Peyer's patch (tissue), 4 donors: ENCODE measurements at regions not wholly inside any gene's neighbourhood (a gene's known extent, or its start where the extent isn't known, plus 50 kb on each side); places are given as distances from the start of the nearest gene placed in this dataset.

Experiments
- DNase-seq, 3 donors: peaks; one replicate each; pipeline ENCODE4 v3.0.0-alpha.2; 2017 to 2019
- H3K27ac ChIP-seq, 4 donors: fragments of 200-600 bp; sonication (generic); one replicate each; pipeline ENCODE4 v1.5.1; 2016 to 2019
- H3K27me3 ChIP-seq, 2 donors: fragments of 200-600 bp; sonication (generic); one replicate each; pipeline ENCODE4 v1.5.1; 2019
- H3K36me3 ChIP-seq, 3 donors: fragments of 200-600 bp; sonication (generic); one replicate each; pipeline ENCODE4 v1.5.1; 2016 to 2019
- H3K4me1 ChIP-seq, 4 donors: fragments of 200-600 bp; sonication (generic); one replicate each; pipeline ENCODE4 v1.5.1; 2016 to 2019
- H3K4me3 ChIP-seq, 4 donors: fragments of 200-600 bp; sonication (generic); 1 replicate in 3 of 4; 2 replicates in 1 of 4; pipeline ENCODE4 v1.5.1; 2016 to 2019; ENCODE audit warnings: mild to moderate bottlenecking in 1 of 4
- H3K9me3 ChIP-seq, 4 donors: fragments of 200-600 bp; sonication (generic); one replicate each; pipeline ENCODE4 v1.5.1; 2016 to 2019; ENCODE audit warnings: mild to moderate bottlenecking in 1 of 4
- CTCF ChIP-seq, 6 experiments: fragments of 450-650 bp in 4 of 6; fragments of 200-600 bp in 2 of 6; sonication (generic) in 1 of 6; IDR thresholded peaks; one replicate each; pipeline ENCODE4 v1.5.1; 2017 to 2019; ENCODE audit warnings: antibody characterized with exemption in 6 of 6, mild to moderate bottlenecking in 3 of 6, moderate library complexity in 1 of 6
- POLR2A ChIP-seq, 2 donors: fragments of 450-650 bp; IDR thresholded peaks; one replicate each; pipeline ENCODE4 v1.5.1; 2017; ENCODE audit warnings: antibody characterized with exemption in 2 of 2, mild to moderate bottlenecking in 2 of 2, moderate library complexity in 2 of 2

- no peaks in the 10 kb centered on the region for H3K9me3 ChIP-seq
- H3K4me1 ChIP-seq = peaks cover 0 to 18% (median 0%) of the 10 kb centered on the region in 4 donors
- DNase-seq = peak in 1 of 3 donors; percentile 46
- H3K4me3 ChIP-seq = no peak overlapping the region
- TF ChIP-seq POLR2A (IDR thresholded peaks at IDR 0.05) = no peak
- no peak for TF ChIP-seq CTCF (IDR thresholded peaks at IDR 0.05)
- no peaks in the 10 kb centered on the region for H3K36me3 ChIP-seq
- H3K27ac ChIP-seq = peak overlapping the region in 3 of 4 donors; percentile 32 to 89 (median 73)
- no peaks in the 10 kb centered on the region for H3K27me3 ChIP-seq
Observed at GRCh38 chr1:25167269-25168192, 64.8 kb downstream of the SYF2 start.

GRCh38 chr1:25166847-25167246 lies 65.5 kb downstream of the SYF2 start:
- no peak for DNase-seq
- Histone ChIP-seq H3K36me3 (no peaks in the 10 kb centered on the region), H3K4me3 (no peak overlapping the region), H3K27me3 (no peaks in the 10 kb centered on the region), H3K9me3 (no peaks in the 10 kb centered on the region), H3K4me1 (peaks cover 0 to 18% (median 0%) of the 10 kb centered on the region in 4 donors), H3K27ac (peak overlapping the region in 2 of 4 donors; percentile 73 to 89)
- TF ChIP-seq CTCF (IDR thresholded peaks at IDR 0.05) (no peak), POLR2A (IDR thresholded peaks at IDR 0.05) (no peak)

- H3K36me3 ChIP-seq = no peaks in the 10 kb centered on the region
- H3K4me1 ChIP-seq = peaks cover 0 to 18% (median 0%) of the 10 kb centered on the region in 4 donors
- H3K9me3 ChIP-seq = no peaks in the 10 kb centered on the region
- H3K4me3 ChIP-seq = no peak overlapping the region
- H3K27me3 ChIP-seq = no peaks in the 10 kb centered on the region
- H3K27ac ChIP-seq = no peak overlapping the region
- DNase-seq = peak in 1 of 3 donors; percentile 30
- no peak for TF ChIP-seq POLR2A (IDR thresholded peaks at IDR 0.05)
- no peak for TF ChIP-seq CTCF (IDR thresholded peaks at IDR 0.05)
Observed at GRCh38 chr1:25163986-25164385, 68.3 kb downstream of the SYF2 start.

GRCh38 chr1:25161981-25162380 lies 70.3 kb downstream of the SYF2 start:
- Histone ChIP-seq H3K27ac (no peak overlapping the region), H3K36me3 (no peaks in the 10 kb centered on the region), H3K9me3 (no peaks in the 10 kb centered on the region), H3K4me1 (peaks cover 0 to 2% (median 0%) of the 10 kb centered on the region in 4 donors), H3K27me3 (no peaks in the 10 kb centered on the region), H3K4me3 (no peak overlapping the region)
- TF ChIP-seq CTCF (IDR thresholded peaks at IDR 0.05) (no peak), POLR2A (IDR thresholded peaks at IDR 0.05) (no peak)
- no peak for DNase-seq

GRCh38 chr1:25157846-25158245 lies 74.5 kb downstream of the SYF2 start:
- Histone ChIP-seq H3K27ac (no peak overlapping the region), H3K36me3 (no peaks in the 10 kb centered on the region), H3K4me3 (no peak overlapping the region), H3K9me3 (no peaks in the 10 kb centered on the region), H3K4me1 (no peaks in the 10 kb centered on the region), H3K27me3 (no peaks in the 10 kb centered on the region)
- no peak for DNase-seq
- TF ChIP-seq POLR2A (IDR thresholded peaks at IDR 0.05) (no peak), CTCF (IDR thresholded peaks at IDR 0.05) (no peak)
